ENCODE measurements at regions not wholly inside any gene's neighbourhood (a gene's known extent, or its start where the extent isn't known, plus 50 kb on each side); places are given as distances from the start of the nearest gene placed in this dataset.

- TF ChIP-seq CTCF (conservative IDR thresholded peaks at IDR 0.05; ENCODE audit: low read length): no peak
- TF ChIP-seq EZH2phosphoT487 (IDR thresholded peaks at IDR 0.05; ENCODE audit: borderline replicate concordance, low read depth, low read length): no peak
Measured at GRCh38 chr16:26273607-26274006, 581.8 kb downstream of the HS3ST4 start.
